GDM1 (cell line): ENCODE measurements at regions not wholly inside any gene's neighbourhood (a gene's known extent, or its start where the extent isn't known, plus 50 kb on each side); places are given as distances from the start of the nearest gene placed in this dataset.

Experiments
- DNase-seq: peaks from one replicate; lab custom pipeline; 2025; lab: John Stamatoyannopoulos, UW

- no peak for DNase-seq
Measured at GRCh38 chr10:29081231-29081630, 207.6 kb upstream of the LYZL1 start.

GRCh38 chr10:29081951-29082685, 206.8 kb upstream of the LYZL1 start:
- DNase-seq, result no peak

- no peak for DNase-seq
Measured at GRCh38 chr10:29083096-29083495, 205.8 kb upstream of the LYZL1 start.

GRCh38 chr10:29084681-29085307, 204.1 kb upstream of the LYZL1 start:
- no peak for DNase-seq

GRCh38 chr10:29089091-29089490, 199.8 kb upstream of the LYZL1 start:
- DNase-seq, result no peak

- no peak for DNase-seq
Measured at GRCh38 chr10:29096303-29096824, 192.5 kb upstream of the LYZL1 start.

GRCh38 chr10:29098423-29098822, 190.4 kb upstream of the LYZL1 start:
- DNase-seq, result no peak

GRCh38 chr10:29099001-29099400, 189.9 kb upstream of the LYZL1 start:
- DNase-seq, result no peak

GRCh38 chr10:29099415-29099814, 189.5 kb upstream of the LYZL1 start:
- no peak for DNase-seq

- DNase-seq, result no peak
Measured at GRCh38 chr10:29100505-29100904, 188.4 kb upstream of the LYZL1 start.

- DNase-seq, result no peak
Measured at GRCh38 chr10:29102233-29102632, 186.6 kb upstream of the LYZL1 start.

GRCh38 chr10:29102636-29103035, 186.2 kb upstream of the LYZL1 start:
- DNase-seq, result no peak

- DNase-seq, result no peak
Measured at GRCh38 chr10:29104661-29105399, 184.0 kb upstream of the LYZL1 start.

GRCh38 chr10:29105516-29106215, 183.2 kb upstream of the LYZL1 start:
- no peak for DNase-seq

GRCh38 chr10:29106287-29106686, 182.6 kb upstream of the LYZL1 start:
- DNase-seq, result no peak

- DNase-seq, result no peak
Measured at GRCh38 chr10:29107866-29108498, 180.9 kb upstream of the LYZL1 start.

GRCh38 chr10:29109707-29110571, 178.9 kb upstream of the LYZL1 start:
- no peak for DNase-seq

- no peak for DNase-seq
Measured at GRCh38 chr10:29112827-29113615, 175.8 kb upstream of the LYZL1 start.

- no peak for DNase-seq
Measured at GRCh38 chr10:29113616-29113945, 175.3 kb upstream of the LYZL1 start.

GRCh38 chr10:29114141-29114540, 174.7 kb upstream of the LYZL1 start:
- no peak for DNase-seq
